ENCODE measurements at regions not wholly inside any gene's neighbourhood (a gene's known extent, or its start where the extent isn't known, plus 50 kb on each side); places are given as distances from the start of the nearest gene placed in this dataset.

GRCh38 chr1:36730599-36730998, 247.9 kb upstream of the CSF3R start:
- TF ChIP-seq CTCF (IDR thresholded peaks at IDR 0.05): no peak
- TF ChIP-seq POLR2A (IDR thresholded peaks at IDR 0.05): no peak

Data from heart left ventricle (tissue), 13 donors.